ENCODE measurements at regions not wholly inside any gene's neighbourhood (a gene's known extent, or its start where the extent isn't known, plus 50 kb on each side); places are given as distances from the start of the nearest gene placed in this dataset.

DNA sequence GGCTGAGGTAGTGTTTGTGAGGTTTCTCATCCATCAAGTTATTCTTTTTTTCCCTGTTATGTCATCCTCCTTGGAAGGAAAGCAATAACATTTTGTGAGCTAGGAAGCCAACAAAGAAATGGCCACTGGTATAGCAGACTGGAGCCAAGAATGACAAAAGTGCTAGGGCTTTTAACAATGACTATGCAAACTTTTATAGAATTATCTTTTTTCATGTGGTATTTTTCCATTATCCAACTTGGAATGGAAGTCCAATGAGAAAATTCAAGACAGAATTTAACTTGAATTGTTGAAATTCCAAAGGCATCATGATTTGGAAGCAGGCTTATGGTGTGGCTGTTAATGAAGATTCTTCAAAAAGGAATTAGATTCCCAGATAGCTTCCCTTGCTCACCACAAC is 216.4 kb upstream of the PDGFD start:
- no peak for TF ChIP-seq CTCF (IDR thresholded peaks at IDR 0.05; ENCODE audit: borderline replicate concordance, extremely low read depth, low read length, poor library complexity, severe bottlenecking)
- TF ChIP-seq EZH2 (IDR thresholded peaks at IDR 0.05; ENCODE audit: borderline replicate concordance, low read depth, low read length, severe bottlenecking): no peak

All from DND-41 (cell line).